Neural cell (in vitro differentiated cells): ENCODE measurements at regions not wholly inside any gene's neighbourhood (a gene's known extent, or its start where the extent isn't known, plus 50 kb on each side); places are given as distances from the start of the nearest gene placed in this dataset.

Source experiments
- H2AFZ ChIP-seq: fragments of 200-600, 300-800 bp; sonication (generic), shearing (Covaris generic); 2 replicates; pipeline ENCODE4 v1.6.0; 2014; ENCODE audit warnings: low read depth, mild to moderate bottlenecking, antibody characterized with exemption, low read length, moderate library complexity
- H3F3A ChIP-seq: fragments of 200-600 bp; shearing (Covaris generic); 2 replicates; pipeline ENCODE4 v1.6.1; 2016; ENCODE audit warnings: mild to moderate bottlenecking, moderate library complexity, mixed read lengths, antibody characterized with exemption, low read length; ENCODE audit not compliant: insufficient read depth, poor library complexity, severe bottlenecking
- H3K27ac ChIP-seq: fragments of 200-600, 300-800 bp; sonication (generic), shearing (Covaris generic); 2 replicates; pipeline ENCODE4 v1.5.1; 2014; ENCODE audit warnings: mild to moderate bottlenecking, low read length, moderate library complexity
- H3K27me3 ChIP-seq: fragments of 300-800, 200-600 bp; sonication (generic), shearing (Covaris generic); 2 replicates; pipeline ENCODE4 v1.6.0; 2014; ENCODE audit warnings: mild to moderate bottlenecking, low read depth, low read length, moderate library complexity; ENCODE audit not compliant: insufficient read depth
- H3K36me3 ChIP-seq: fragments of 300-800, 200-600 bp; sonication (generic), shearing (Covaris generic); 2 replicates; pipeline ENCODE4 v1.5.1; 2014; ENCODE audit warnings: mild to moderate bottlenecking, antibody characterized with exemption, low read length, moderate library complexity; ENCODE audit not compliant: insufficient read depth
- H3K4me2 ChIP-seq: fragments of 300-800, 200-600 bp; sonication (generic), shearing (Covaris generic); 2 replicates; pipeline ENCODE4 v1.6.0; 2014; ENCODE audit warnings: mild to moderate bottlenecking, low read length
- H3K4me3 ChIP-seq: fragments of 300-800, 200-600 bp; sonication (generic), shearing (Covaris generic); 2 replicates; pipeline ENCODE4 v1.5.1; 2014; ENCODE audit warnings: mild to moderate bottlenecking, low read length, moderate library complexity
- H3K79me2 ChIP-seq: fragments of 200-600 bp; shearing (Covaris generic); replicated peaks from 2 replicates; pipeline ENCODE4 v1.6.0; 2014; ENCODE audit warnings: mild to moderate bottlenecking, low read length, moderate library complexity; ENCODE audit not compliant: insufficient read depth
- H3K9ac ChIP-seq: fragments of 300-800, 200-600 bp; sonication (generic), shearing (Covaris generic); 2 replicates; pipeline ENCODE4 v1.6.1; 2016; ENCODE audit warnings: mild to moderate bottlenecking, low read length, mixed read lengths
- H3K9me2 ChIP-seq: fragments of 200-600 bp; shearing (Covaris generic); 2 replicates; pipeline ENCODE4 v1.6.1; 2016; ENCODE audit warnings: mild to moderate bottlenecking, low read length, mixed read lengths; ENCODE audit not compliant: insufficient read depth
- H3K9me3 ChIP-seq: fragments of 200-600, 300-800 bp; sonication (generic), shearing (Covaris generic); 2 replicates; pipeline ENCODE4 v1.6.1; 2016; ENCODE audit warnings: mild to moderate bottlenecking, mixed run types, low read length, moderate library complexity, mixed read lengths
- H4K20me1 ChIP-seq: fragments of 200-600 bp; shearing (Covaris generic); 2 replicates; pipeline ENCODE4 v1.6.1; 2016; ENCODE audit warnings: mild to moderate bottlenecking, mixed run types; ENCODE audit not compliant: insufficient read depth
- EP300 ChIP-seq: fragments of 450-650 bp; conservative IDR thresholded peaks from 2 replicates; pipeline ENCODE4 v1.6.1; 2014; ENCODE audit warnings: antibody characterized with exemption, mild to moderate bottlenecking, moderate library complexity; ENCODE audit not compliant: poor library complexity, severe bottlenecking
- EZH2 ChIP-seq: fragments of 200-600, 300-800 bp; shearing (Covaris generic), sonication (generic); IDR thresholded peaks from 2 replicates; pipeline ENCODE4 v1.6.1; 2014; ENCODE audit warnings: antibody characterized with exemption, low read length, borderline replicate concordance, mild to moderate bottlenecking; ENCODE audit not compliant: insufficient read depth, poor library complexity, severe bottlenecking
- MXI1 ChIP-seq: fragments of 450-650 bp; conservative IDR thresholded peaks from 2 replicates; pipeline ENCODE4 v1.6.1; 2014; ENCODE audit warnings: antibody characterized with exemption, mild to moderate bottlenecking; ENCODE audit not compliant: poor library complexity, severe bottlenecking
- POLR2AphosphoS5 ChIP-seq: IDR thresholded peaks from 2 replicates; pipeline ENCODE4 v1.6.1; 2012
- RAD21 ChIP-seq: fragments of 450-650 bp; conservative IDR thresholded peaks from 2 replicates; pipeline ENCODE4 v1.6.1; 2014; ENCODE audit warnings: antibody characterized with exemption, mild to moderate bottlenecking, moderate library complexity
- SMC3 ChIP-seq: fragments of 450-650 bp; conservative IDR thresholded peaks from 2 replicates; pipeline ENCODE4 v1.6.1; 2014; ENCODE audit warnings: antibody characterized with exemption, mild to moderate bottlenecking, moderate library complexity; ENCODE audit not compliant: poor library complexity
- TAF1 ChIP-seq: IDR thresholded peaks from 2 replicates; pipeline ENCODE4 v1.6.1; 2012; ENCODE audit warnings: low read depth
- TF ChIP-seq, protein P1 (sequence below): fragments of 450-650 bp; IDR thresholded peaks from 2 replicates; pipeline ENCODE4 v1.5.1; 2014; ENCODE audit warnings: antibody characterized with exemption, mild to moderate bottlenecking, moderate library complexity; ENCODE audit not compliant: poor library complexity, severe bottlenecking
- TF ChIP-seq, protein P2 (sequence below): IDR thresholded peaks from 2 replicates; pipeline ENCODE4 v1.6.1; 2012; ENCODE audit warnings: borderline replicate concordance

GRCh38 chr9:92185681-92186080 is 70.5 kb upstream of the SPTLC1 start:
- Histone ChIP-seq H3K79me2 (no peaks in the 10 kb centered on the region), H2AFZ (no peak overlapping the region), H3K9me2 (no peaks in the 10 kb centered on the region), H3K27ac (no peak overlapping the region), H3K36me3 (no peaks in the 10 kb centered on the region), H3K9me3 (no peaks in the 10 kb centered on the region), H3K9ac (no peak overlapping the region), H4K20me1 (no peaks in the 10 kb centered on the region), H3K27me3 (no peaks in the 10 kb centered on the region), H3K4me3 (no peak overlapping the region), H3K4me2 (no peak overlapping the region), H3F3A (no peaks in the 10 kb centered on the region)
- no peak for TF ChIP-seq EZH2
- TF ChIP-seq, protein P1, sequence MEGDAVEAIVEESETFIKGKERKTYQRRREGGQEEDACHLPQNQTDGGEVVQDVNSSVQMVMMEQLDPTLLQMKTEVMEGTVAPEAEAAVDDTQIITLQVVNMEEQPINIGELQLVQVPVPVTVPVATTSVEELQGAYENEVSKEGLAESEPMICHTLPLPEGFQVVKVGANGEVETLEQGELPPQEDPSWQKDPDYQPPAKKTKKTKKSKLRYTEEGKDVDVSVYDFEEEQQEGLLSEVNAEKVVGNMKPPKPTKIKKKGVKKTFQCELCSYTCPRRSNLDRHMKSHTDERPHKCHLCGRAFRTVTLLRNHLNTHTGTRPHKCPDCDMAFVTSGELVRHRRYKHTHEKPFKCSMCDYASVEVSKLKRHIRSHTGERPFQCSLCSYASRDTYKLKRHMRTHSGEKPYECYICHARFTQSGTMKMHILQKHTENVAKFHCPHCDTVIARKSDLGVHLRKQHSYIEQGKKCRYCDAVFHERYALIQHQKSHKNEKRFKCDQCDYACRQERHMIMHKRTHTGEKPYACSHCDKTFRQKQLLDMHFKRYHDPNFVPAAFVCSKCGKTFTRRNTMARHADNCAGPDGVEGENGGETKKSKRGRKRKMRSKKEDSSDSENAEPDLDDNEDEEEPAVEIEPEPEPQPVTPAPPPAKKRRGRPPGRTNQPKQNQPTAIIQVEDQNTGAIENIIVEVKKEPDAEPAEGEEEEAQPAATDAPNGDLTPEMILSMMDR, result no peak
- TF ChIP-seq POLR2AphosphoS5, result no peak
- TF ChIP-seq RAD21, result no peak
- TF ChIP-seq TAF1, result no peak
- no peak for TF ChIP-seq EP300
- no peak for TF ChIP-seq MXI1
- TF ChIP-seq SMC3, result no peak
- TF ChIP-seq, protein P2, sequence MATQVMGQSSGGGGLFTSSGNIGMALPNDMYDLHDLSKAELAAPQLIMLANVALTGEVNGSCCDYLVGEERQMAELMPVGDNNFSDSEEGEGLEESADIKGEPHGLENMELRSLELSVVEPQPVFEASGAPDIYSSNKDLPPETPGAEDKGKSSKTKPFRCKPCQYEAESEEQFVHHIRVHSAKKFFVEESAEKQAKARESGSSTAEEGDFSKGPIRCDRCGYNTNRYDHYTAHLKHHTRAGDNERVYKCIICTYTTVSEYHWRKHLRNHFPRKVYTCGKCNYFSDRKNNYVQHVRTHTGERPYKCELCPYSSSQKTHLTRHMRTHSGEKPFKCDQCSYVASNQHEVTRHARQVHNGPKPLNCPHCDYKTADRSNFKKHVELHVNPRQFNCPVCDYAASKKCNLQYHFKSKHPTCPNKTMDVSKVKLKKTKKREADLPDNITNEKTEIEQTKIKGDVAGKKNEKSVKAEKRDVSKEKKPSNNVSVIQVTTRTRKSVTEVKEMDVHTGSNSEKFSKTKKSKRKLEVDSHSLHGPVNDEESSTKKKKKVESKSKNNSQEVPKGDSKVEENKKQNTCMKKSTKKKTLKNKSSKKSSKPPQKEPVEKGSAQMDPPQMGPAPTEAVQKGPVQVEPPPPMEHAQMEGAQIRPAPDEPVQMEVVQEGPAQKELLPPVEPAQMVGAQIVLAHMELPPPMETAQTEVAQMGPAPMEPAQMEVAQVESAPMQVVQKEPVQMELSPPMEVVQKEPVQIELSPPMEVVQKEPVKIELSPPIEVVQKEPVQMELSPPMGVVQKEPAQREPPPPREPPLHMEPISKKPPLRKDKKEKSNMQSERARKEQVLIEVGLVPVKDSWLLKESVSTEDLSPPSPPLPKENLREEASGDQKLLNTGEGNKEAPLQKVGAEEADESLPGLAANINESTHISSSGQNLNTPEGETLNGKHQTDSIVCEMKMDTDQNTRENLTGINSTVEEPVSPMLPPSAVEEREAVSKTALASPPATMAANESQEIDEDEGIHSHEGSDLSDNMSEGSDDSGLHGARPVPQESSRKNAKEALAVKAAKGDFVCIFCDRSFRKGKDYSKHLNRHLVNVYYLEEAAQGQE, result no peak

GRCh38 chr9:92185096-92185495 is 69.9 kb upstream of the SPTLC1 start:
- H3K9me3 ChIP-seq, result no peaks in the 10 kb centered on the region
- H3K4me3 ChIP-seq, result no peak overlapping the region
- no peak overlapping the region for H3K4me2 ChIP-seq
- H3K9ac ChIP-seq, result no peak overlapping the region
- no peaks in the 10 kb centered on the region for H3K79me2 ChIP-seq
- H4K20me1 ChIP-seq, result no peaks in the 10 kb centered on the region
- H3K27ac ChIP-seq, result no peak overlapping the region
- TF ChIP-seq RAD21 (no peak), TAF1 (no peak), EZH2 (no peak), MXI1 (no peak), SMC3 (no peak), EP300 (no peak), POLR2AphosphoS5 (no peak)
- TF ChIP-seq, protein P1, result no peak
- TF ChIP-seq, protein P2, result no peak
- H3K27me3 ChIP-seq, result no peaks in the 10 kb centered on the region
- H3F3A ChIP-seq, result no peaks in the 10 kb centered on the region
- no peaks in the 10 kb centered on the region for H3K36me3 ChIP-seq
- H2AFZ ChIP-seq, result no peak overlapping the region
- no peaks in the 10 kb centered on the region for H3K9me2 ChIP-seq
